GM06990 (cell line): ENCODE measurements at regions not wholly inside any gene's neighbourhood (a gene's known extent, or its start where the extent isn't known, plus 50 kb on each side); places are given as distances from the start of the nearest gene placed in this dataset.

ENCODE experiments used
- DNase-seq: peaks from one replicate; pipeline ENCODE4 v3.0.0-alpha.2; 2011; ENCODE audit not compliant: insufficient read length; ENCODE audit errors: extremely low read depth
- H3K27me3 ChIP-seq: replicated peaks from 2 replicates; pipeline ENCODE4 v1.6.0; 2011; ENCODE audit warnings: low read length; ENCODE audit not compliant: control insufficient read depth, insufficient read depth
- H3K36me3 ChIP-seq: 2 replicates; pipeline ENCODE4 v1.5.1; 2011; ENCODE audit warnings: low read length; ENCODE audit not compliant: control insufficient read depth, insufficient read depth
- H3K4me3 ChIP-seq: replicated peaks from 2 replicates; pipeline ENCODE4 v1.5.1; 2011; ENCODE audit warnings: low read depth, mild to moderate bottlenecking, control low read depth, low read length
- TF ChIP-seq, protein P1 (sequence below): IDR thresholded peaks from 2 replicates; pipeline ENCODE4 v1.5.1; 2011; ENCODE audit warnings: low read length, control low read depth, mild to moderate bottlenecking, inconsistent platforms; ENCODE audit not compliant: insufficient read depth, poor library complexity, severe bottlenecking

DNA sequence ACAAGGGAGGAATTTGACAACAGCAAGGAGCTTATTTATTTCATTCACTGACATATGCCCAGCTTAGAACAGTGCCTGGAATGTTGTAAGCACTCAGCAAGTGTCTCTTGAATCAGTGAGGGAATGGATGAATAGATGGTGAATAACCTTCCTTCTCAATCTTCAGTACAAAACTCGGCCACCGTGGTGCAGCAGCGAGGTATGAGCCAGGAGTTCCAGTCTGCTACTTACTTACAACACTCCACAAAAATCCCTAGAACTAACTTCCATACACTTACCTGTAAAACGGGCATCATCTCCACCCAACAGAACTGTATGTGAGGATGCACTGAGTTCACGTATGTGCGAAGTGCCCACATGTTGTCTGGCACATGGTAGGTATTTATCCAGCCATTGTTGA lies 237.4 kb downstream of the WDR11 start:
- TF ChIP-seq, protein P1, sequence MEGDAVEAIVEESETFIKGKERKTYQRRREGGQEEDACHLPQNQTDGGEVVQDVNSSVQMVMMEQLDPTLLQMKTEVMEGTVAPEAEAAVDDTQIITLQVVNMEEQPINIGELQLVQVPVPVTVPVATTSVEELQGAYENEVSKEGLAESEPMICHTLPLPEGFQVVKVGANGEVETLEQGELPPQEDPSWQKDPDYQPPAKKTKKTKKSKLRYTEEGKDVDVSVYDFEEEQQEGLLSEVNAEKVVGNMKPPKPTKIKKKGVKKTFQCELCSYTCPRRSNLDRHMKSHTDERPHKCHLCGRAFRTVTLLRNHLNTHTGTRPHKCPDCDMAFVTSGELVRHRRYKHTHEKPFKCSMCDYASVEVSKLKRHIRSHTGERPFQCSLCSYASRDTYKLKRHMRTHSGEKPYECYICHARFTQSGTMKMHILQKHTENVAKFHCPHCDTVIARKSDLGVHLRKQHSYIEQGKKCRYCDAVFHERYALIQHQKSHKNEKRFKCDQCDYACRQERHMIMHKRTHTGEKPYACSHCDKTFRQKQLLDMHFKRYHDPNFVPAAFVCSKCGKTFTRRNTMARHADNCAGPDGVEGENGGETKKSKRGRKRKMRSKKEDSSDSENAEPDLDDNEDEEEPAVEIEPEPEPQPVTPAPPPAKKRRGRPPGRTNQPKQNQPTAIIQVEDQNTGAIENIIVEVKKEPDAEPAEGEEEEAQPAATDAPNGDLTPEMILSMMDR = no peak
- Histone ChIP-seq H3K36me3 (no peaks in the 10 kb centered on the region), H3K27me3 (peaks cover 3% of the 10 kb centered on the region), H3K4me3 (no peak overlapping the region)
- DNase-seq = no peak

DNA sequence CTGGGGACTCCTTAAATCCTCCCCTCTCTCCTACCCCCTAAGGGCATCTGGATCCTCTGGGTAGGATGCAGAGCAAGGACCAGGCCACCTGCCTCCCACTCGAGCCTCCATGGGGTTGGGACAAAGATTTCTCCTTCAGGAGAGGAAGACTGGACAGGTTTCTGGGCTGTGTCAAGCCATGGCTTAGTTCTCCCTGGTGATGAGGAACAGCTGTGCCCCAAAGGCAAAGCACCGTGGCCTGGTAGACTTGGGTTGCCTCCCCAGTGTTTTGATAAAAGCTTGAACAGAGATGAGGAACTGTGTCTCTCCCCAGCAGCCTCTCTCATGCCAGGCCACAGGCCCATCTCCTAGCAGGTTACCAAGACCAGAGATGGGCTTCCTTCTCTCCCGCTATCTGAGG lies 238.3 kb downstream of the WDR11 start:
- no peak overlapping the region for H3K4me3 ChIP-seq
- H3K36me3 ChIP-seq = no peaks in the 10 kb centered on the region
- H3K27me3 ChIP-seq = peaks cover 3% of the 10 kb centered on the region
- TF ChIP-seq, protein P1 = no peak
- DNase-seq = no peak

DNA sequence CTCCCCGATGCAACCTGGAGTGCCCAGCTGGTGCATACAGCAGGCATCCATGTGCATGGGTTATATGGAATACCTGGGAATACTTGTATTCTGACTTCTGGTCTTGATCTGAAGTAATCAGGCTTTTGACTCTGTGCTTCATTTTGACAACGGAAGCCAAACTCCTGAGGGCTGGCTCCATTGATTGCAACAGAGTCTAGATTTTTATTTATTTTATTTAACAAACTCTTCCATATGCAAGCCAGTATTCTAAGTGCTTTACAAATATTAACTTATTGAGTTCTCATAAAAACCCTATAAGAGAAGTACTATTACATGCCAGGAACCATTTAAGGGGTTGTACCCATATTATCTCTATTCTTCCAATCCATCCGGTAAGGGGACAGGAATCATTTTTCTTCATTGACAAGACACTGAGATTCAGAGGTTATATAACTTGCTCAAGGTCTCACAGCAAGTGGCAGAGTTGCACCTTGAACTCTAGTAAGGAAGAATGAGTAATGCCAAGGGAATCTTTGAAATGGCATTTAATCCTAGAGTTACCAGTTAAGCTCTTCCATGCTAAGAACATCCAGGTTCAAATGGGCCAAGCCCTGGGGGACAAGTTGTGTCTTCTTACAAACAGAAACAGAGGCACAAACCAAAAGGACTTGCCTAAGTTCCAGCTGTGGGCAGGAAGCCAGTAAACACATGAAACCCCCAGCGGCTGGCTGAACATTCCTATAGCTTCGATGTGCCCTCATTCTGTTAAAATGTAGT lies 241.0 kb downstream of the WDR11 start:
- TF ChIP-seq, protein P1 = no peak
- Histone ChIP-seq H3K36me3 (no peaks in the 10 kb centered on the region), H3K4me3 (no peak overlapping the region), H3K27me3 (no peaks in the 10 kb centered on the region)
- DNase-seq = no peak

DNA sequence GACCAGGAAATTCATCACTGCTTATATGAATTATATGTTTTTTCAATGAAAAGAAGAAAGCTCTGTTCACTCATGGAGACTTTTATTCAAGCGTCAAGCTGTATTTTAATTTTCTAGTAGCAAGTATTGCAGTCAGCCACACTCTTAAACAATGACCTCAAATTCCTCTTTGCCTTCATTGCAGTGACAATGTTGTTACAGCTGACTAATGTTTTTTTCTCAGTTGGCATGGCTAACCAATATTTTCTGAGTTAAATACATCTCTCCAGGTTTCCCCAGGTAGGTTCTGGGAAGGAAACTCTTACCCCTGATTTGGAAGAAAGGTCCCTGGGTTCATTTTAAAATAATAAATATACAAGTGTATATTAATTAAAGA lies 241.5 kb downstream of the WDR11 start:
- no peak for DNase-seq
- no peaks in the 10 kb centered on the region for H3K27me3 ChIP-seq
- no peak overlapping the region for H3K4me3 ChIP-seq
- H3K36me3 ChIP-seq = no peaks in the 10 kb centered on the region
- TF ChIP-seq, protein P1 = no peak

DNA sequence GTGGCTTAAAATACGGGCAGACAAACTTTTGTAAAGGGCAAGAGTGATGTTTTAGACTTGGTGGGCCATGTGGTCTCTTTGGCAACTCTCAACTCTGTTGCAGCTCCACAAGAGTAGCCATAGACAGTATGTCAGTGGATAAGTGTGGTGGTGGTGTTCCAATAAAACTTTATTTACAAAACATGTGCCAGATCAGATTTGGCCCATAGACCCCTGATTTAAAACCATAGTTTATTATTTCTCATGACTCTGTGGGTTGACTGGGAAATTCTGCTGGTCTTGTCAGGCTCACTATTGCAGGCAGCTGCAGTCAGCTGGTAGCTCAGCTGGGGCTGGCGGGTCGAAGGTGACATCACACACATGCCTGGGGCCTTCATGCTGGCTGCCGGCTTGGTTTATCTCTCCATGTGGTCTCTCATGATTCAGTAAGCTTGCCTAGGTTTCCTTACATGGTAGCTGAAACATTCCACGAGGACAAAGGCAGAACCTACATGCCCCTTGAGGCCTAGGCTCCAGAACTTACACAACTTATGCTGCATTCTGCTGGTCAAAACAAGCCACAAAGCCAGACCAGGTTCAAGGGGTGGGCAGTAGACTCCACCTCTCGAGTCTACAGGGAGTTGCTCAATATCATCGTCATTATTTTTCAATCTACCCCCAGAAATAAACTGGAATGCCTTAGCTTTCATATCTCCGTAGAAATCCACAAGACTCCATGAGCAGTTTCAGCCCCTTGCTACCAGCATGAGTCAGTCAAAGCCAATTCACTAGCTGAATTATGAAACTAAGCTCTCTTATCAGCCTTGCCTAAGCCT lies 245.7 kb downstream of the WDR11 start:
- no peak for DNase-seq
- TF ChIP-seq, protein P1 = no peak
- Histone ChIP-seq H3K36me3 (no peaks in the 10 kb centered on the region), H3K27me3 (no peaks in the 10 kb centered on the region; the same call in 1 of the 2 replicates), H3K4me3 (no peak overlapping the region)
